Activated naive CD4-positive, alpha-beta T cell treated with Interleukin-2 at 50 U/mL for 16 hours (primary cell): ENCODE measurements at regions not wholly inside any gene's neighbourhood (a gene's known extent, or its start where the extent isn't known, plus 50 kb on each side); places are given as distances from the start of the nearest gene placed in this dataset.

Experiments
- DNase-seq: peaks from one replicate; pipeline ENCODE4 v3.0.0-alpha.2; 2020

- no peak for DNase-seq
These were observed 150.5 kb upstream of the DUSP10 start for GRCh38 chr1:221892301-221892830.

- no peak for DNase-seq
These were observed 149.8 kb upstream of the DUSP10 start for GRCh38 chr1:221891708-221892107.

GRCh38 chr1:221888801-221889200 lies 146.9 kb upstream of the DUSP10 start:
- no peak for DNase-seq

- no peak for DNase-seq
These were observed 146.3 kb upstream of the DUSP10 start for GRCh38 chr1:221888218-221888617.

GRCh38 chr1:221887758-221888157 lies 145.9 kb upstream of the DUSP10 start:
- no peak for DNase-seq

- DNase-seq = no peak
These were observed 145.5 kb upstream of the DUSP10 start for GRCh38 chr1:221887415-221887746.

GRCh38 chr1:221886743-221887414 lies 145.0 kb upstream of the DUSP10 start:
- DNase-seq = no peak

- no peak for DNase-seq
These were observed 144.4 kb upstream of the DUSP10 start for GRCh38 chr1:221886311-221886710.

- DNase-seq = no peak
These were observed 142.9 kb upstream of the DUSP10 start for GRCh38 chr1:221884821-221885220.

GRCh38 chr1:221881805-221882581 lies 140.1 kb upstream of the DUSP10 start:
- DNase-seq = no peak

- DNase-seq = no peak
These were observed 138.3 kb upstream of the DUSP10 start for GRCh38 chr1:221880182-221880581.

GRCh38 chr1:221878134-221878533 lies 136.2 kb upstream of the DUSP10 start:
- DNase-seq = no peak

GRCh38 chr1:221877311-221877710 lies 135.4 kb upstream of the DUSP10 start:
- no peak for DNase-seq

GRCh38 chr1:221875004-221875330 lies 133.1 kb upstream of the DUSP10 start:
- no peak for DNase-seq

GRCh38 chr1:221874285-221875003 lies 132.6 kb upstream of the DUSP10 start:
- DNase-seq = no peak

- DNase-seq = no peak
These were observed 131.8 kb upstream of the DUSP10 start for GRCh38 chr1:221873673-221874072.

GRCh38 chr1:221871056-221871455 lies 129.2 kb upstream of the DUSP10 start:
- no peak for DNase-seq

- DNase-seq = no peak
These were observed 127.9 kb upstream of the DUSP10 start for GRCh38 chr1:221869779-221870178.

- no peak for DNase-seq
These were observed 126.9 kb upstream of the DUSP10 start for GRCh38 chr1:221868593-221869303.

GRCh38 chr1:221867003-221867402 lies 125.1 kb upstream of the DUSP10 start:
- no peak for DNase-seq

- DNase-seq = no peak
These were observed 123.9 kb upstream of the DUSP10 start for GRCh38 chr1:221865808-221866207.

- no peak for DNase-seq
These were observed 121.7 kb upstream of the DUSP10 start for GRCh38 chr1:221863635-221864034.

- no peak for DNase-seq
These were observed 121.1 kb upstream of the DUSP10 start for GRCh38 chr1:221862971-221863370.
